HEK293 (cell line): ENCODE measurements at regions not wholly inside any gene's neighbourhood (a gene's known extent, or its start where the extent isn't known, plus 50 kb on each side); places are given as distances from the start of the nearest gene placed in this dataset.

Experiments
- CTCF ChIA-PET: fragments of 350-600 bp; formaldehyde crosslinking; extraction: SDS; loops from one replicate; lab custom pipeline; 2021; ENCODE audit warnings: antibody characterized with exemption; lab: Yijun Ruan, JAX
- POLR2A ChIA-PET: fragments of 300-600 bp; formaldehyde crosslinking; extraction: SDS; loops from one replicate; lab custom pipeline; 2020; ENCODE audit warnings: antibody characterized with exemption, inconsistent platforms; lab: Yijun Ruan, JAX
- H3K27ac ChIP-seq: fragments of 200-500 bp; sonication (Bioruptor generic); 2 replicates; pipeline ENCODE4 v1.5.1; 2014; ENCODE audit warnings: low read depth, low read length, control low read depth, inconsistent platforms; ENCODE audit errors: extremely low read depth
- H3K36me3 ChIP-seq, 2 experiments: fragments of 200-500 bp in 1 of 2; sonication (Bioruptor generic) in 1 of 2; 1 replicate in 1 of 2; 2 replicates in 1 of 2; pipeline ENCODE4 v1.5.1; 2014 to 2017; ENCODE audit warnings: inconsistent platforms in 2 of 2, low read length in 2 of 2; ENCODE audit not compliant: control insufficient read depth in 2 of 2, insufficient read depth in 1 of 2
- H3K4me1 ChIP-seq: fragments of 200-500 bp; sonication (Bioruptor generic); 2 replicates; pipeline ENCODE4 v1.5.1; 2014; ENCODE audit warnings: mild to moderate bottlenecking, low read length, inconsistent platforms; ENCODE audit not compliant: control insufficient read depth, insufficient read depth
- H3K4me3 ChIP-seq: 2 replicates; pipeline ENCODE4 v1.5.1; 2011; ENCODE audit warnings: low read depth, mild to moderate bottlenecking, control low read depth, low read length, moderate library complexity
- H3K9me3 ChIP-seq: fragments of 200-500 bp; sonication (Bioruptor generic); 2 replicates; pipeline ENCODE4 v1.5.1; 2014; ENCODE audit warnings: low read depth, low read length, inconsistent platforms; ENCODE audit not compliant: control insufficient read depth, insufficient read depth
- KLF9 ChIP-seq: fragments of 450-650 bp; formaldehyde crosslinking; IDR thresholded peaks from 2 replicates; pipeline ENCODE4 v1.5.1; 2016; ENCODE audit warnings: missing biosample characterization, missing genetic modification characterization, low read depth
- PRDM1 ChIP-seq: fragments of 450-650 bp; formaldehyde crosslinking; IDR thresholded peaks from 2 replicates; pipeline ENCODE4; 2016; ENCODE audit warnings: missing biosample characterization, missing genetic modification characterization
- PRDM10 ChIP-seq: fragments of 450-650 bp; formaldehyde crosslinking; IDR thresholded peaks from 2 replicates; pipeline ENCODE4 v1.5.1; 2016; ENCODE audit warnings: missing biosample characterization, missing genetic modification characterization
- ZEB2 ChIP-seq: fragments of 450-650 bp; formaldehyde crosslinking; IDR thresholded peaks from 2 replicates; pipeline ENCODE4 v1.5.1; 2016; ENCODE audit warnings: missing biosample characterization, missing genetic modification characterization
- ZNF121 ChIP-seq: fragments of 450-650 bp; formaldehyde crosslinking; IDR thresholded peaks from 2 replicates; pipeline ENCODE4 v1.5.1; 2016; ENCODE audit warnings: missing biosample characterization, missing genetic modification characterization
- ZNF416 ChIP-seq: fragments of 450-650 bp; formaldehyde crosslinking; IDR thresholded peaks from 2 replicates; pipeline ENCODE4 v1.5.1; 2016; ENCODE audit warnings: missing biosample characterization, missing genetic modification characterization
- ZNF488 ChIP-seq: fragments of 450-650 bp; formaldehyde crosslinking; IDR thresholded peaks from 2 replicates; pipeline ENCODE4 v1.5.1; 2016; ENCODE audit warnings: missing biosample characterization, missing genetic modification characterization
- ZNF701 ChIP-seq: fragments of 450-650 bp; formaldehyde crosslinking; IDR thresholded peaks from 2 replicates; pipeline ENCODE4 v1.5.1; 2016; ENCODE audit warnings: missing biosample characterization, missing genetic modification characterization
- ZNF785 ChIP-seq: fragments of 450-650 bp; formaldehyde crosslinking; IDR thresholded peaks from 2 replicates; pipeline ENCODE4 v1.5.1; 2016; ENCODE audit warnings: missing biosample characterization, missing genetic modification characterization
- TF ChIP-seq, protein P1 (sequence below): fragments of 450-650 bp; formaldehyde crosslinking; IDR thresholded peaks from 2 replicates; pipeline ENCODE4 v1.5.1; 2016; ENCODE audit warnings: missing biosample characterization, missing genetic modification characterization, borderline replicate concordance
- TF ChIP-seq, protein P2 (sequence below): fragments of 450-650 bp; formaldehyde crosslinking; IDR thresholded peaks from 2 replicates; pipeline ENCODE4 v1.5.1; 2016; ENCODE audit warnings: missing biosample characterization, missing genetic modification characterization
- TF ChIP-seq, protein P3 (sequence below): fragments of 450-650 bp; formaldehyde crosslinking; IDR thresholded peaks from 2 replicates; pipeline ENCODE4 v1.5.1; 2016; ENCODE audit warnings: missing biosample characterization, missing genetic modification characterization
- TF ChIP-seq, protein P4 (sequence below): fragments of 450-650 bp; formaldehyde crosslinking; IDR thresholded peaks from 2 replicates; pipeline ENCODE4 v1.5.1; 2016; ENCODE audit warnings: missing biosample characterization, missing genetic modification characterization

DNA sequence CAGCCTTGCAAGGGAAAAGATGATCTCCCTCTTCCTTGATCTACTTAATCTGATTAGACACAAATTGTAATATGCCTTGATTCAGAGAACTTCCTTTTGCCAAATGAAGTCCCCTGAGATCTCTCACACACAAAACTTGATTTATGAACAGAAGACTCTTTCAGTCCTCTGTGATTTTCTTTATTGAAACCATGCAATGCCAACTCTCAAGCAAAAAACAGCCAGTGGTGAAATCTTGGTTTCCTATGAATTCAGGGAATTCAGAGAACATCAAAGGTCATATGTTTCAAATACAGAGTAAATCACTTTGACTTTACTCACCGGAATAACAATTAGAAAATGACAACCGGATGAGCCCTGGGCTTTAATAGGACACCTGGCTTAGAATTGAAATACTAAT lies 211.7 kb downstream of the ABHD5 start (continued):
- no peak for TF ChIP-seq PRDM10 (tag by site-specific recombination)
- no peak for TF ChIP-seq ZEB2 (tag by site-specific recombination)

DNA sequence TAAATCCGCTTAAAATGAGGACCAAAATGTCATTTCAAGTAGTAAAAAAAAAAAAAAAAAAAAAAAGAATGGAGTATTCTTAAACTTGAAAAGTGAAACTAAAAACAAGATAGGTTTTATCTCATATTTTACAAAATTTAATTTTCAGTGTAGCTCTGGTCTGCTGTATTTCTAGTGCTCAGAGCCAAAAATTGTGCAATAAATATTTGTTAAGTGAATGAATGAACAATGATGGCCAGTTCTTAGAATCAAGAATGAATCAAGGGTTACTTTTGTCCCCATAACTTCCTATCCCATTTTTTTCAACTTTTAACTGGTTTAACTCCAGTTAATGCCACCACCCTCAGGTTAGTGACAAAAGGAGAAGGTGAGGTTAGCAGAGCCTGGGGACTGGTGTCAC lies 214.4 kb downstream of the ABHD5 start:
- POLR2A ChIA-PET: interaction anchor here (0.7 kb wide), 1 partner anchor 19 kb away, joined by 4 read pairs; no protein-coding TSS in a partner anchor
- Histone ChIP-seq H3K36me3 (no peaks in the 10 kb centered on the region), H3K4me3 (no peak overlapping the region), H3K27ac (no peak overlapping the region), H3K4me1 (no peaks in the 10 kb centered on the region), H3K9me3 (no peaks in the 10 kb centered on the region)
- TF ChIP-seq ZNF416 (tag by site-specific recombination): no peak
- TF ChIP-seq, protein P1, sequence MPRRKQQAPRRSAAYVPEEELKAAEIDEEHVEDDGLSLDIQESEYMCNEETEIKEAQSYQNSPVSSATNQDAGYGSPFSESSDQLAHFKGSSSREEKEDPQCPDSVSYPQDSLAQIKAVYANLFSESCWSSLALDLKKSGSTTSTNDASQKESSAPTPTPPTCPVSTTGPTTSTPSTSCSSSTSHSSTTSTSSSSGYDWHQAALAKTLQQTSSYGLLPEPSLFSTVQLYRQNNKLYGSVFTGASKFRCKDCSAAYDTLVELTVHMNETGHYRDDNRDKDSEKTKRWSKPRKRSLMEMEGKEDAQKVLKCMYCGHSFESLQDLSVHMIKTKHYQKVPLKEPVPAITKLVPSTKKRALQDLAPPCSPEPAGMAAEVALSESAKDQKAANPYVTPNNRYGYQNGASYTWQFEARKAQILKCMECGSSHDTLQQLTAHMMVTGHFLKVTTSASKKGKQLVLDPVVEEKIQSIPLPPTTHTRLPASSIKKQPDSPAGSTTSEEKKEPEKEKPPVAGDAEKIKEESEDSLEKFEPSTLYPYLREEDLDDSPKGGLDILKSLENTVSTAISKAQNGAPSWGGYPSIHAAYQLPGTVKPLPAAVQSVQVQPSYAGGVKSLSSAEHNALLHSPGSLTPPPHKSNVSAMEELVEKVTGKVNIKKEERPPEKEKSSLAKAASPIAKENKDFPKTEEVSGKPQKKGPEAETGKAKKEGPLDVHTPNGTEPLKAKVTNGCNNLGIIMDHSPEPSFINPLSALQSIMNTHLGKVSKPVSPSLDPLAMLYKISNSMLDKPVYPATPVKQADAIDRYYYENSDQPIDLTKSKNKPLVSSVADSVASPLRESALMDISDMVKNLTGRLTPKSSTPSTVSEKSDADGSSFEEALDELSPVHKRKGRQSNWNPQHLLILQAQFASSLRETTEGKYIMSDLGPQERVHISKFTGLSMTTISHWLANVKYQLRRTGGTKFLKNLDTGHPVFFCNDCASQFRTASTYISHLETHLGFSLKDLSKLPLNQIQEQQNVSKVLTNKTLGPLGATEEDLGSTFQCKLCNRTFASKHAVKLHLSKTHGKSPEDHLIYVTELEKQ (tag by site-specific recombination): no peak
- TF ChIP-seq PRDM1 (tag by site-specific recombination): no peak
- no peak for TF ChIP-seq KLF9 (tag by site-specific recombination)
- no peak for TF ChIP-seq PRDM10 (tag by site-specific recombination)
- TF ChIP-seq, protein P2, sequence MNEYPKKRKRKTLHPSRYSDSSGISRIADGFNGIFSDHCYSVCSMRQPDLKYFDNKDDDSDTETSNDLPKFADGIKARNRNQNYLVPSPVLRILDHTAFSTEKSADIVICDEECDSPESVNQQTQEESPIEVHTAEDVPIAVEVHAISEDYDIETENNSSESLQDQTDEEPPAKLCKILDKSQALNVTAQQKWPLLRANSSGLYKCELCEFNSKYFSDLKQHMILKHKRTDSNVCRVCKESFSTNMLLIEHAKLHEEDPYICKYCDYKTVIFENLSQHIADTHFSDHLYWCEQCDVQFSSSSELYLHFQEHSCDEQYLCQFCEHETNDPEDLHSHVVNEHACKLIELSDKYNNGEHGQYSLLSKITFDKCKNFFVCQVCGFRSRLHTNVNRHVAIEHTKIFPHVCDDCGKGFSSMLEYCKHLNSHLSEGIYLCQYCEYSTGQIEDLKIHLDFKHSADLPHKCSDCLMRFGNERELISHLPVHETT (tag by site-specific recombination): no peak
- TF ChIP-seq, protein P3, sequence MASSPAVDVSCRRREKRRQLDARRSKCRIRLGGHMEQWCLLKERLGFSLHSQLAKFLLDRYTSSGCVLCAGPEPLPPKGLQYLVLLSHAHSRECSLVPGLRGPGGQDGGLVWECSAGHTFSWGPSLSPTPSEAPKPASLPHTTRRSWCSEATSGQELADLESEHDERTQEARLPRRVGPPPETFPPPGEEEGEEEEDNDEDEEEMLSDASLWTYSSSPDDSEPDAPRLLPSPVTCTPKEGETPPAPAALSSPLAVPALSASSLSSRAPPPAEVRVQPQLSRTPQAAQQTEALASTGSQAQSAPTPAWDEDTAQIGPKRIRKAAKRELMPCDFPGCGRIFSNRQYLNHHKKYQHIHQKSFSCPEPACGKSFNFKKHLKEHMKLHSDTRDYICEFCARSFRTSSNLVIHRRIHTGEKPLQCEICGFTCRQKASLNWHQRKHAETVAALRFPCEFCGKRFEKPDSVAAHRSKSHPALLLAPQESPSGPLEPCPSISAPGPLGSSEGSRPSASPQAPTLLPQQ: no peak
- TF ChIP-seq ZNF121 (tag by site-specific recombination): no peak
- no peak for TF ChIP-seq ZNF701
- no peak for TF ChIP-seq ZNF785 (tag by site-specific recombination)
- TF ChIP-seq, protein P4, sequence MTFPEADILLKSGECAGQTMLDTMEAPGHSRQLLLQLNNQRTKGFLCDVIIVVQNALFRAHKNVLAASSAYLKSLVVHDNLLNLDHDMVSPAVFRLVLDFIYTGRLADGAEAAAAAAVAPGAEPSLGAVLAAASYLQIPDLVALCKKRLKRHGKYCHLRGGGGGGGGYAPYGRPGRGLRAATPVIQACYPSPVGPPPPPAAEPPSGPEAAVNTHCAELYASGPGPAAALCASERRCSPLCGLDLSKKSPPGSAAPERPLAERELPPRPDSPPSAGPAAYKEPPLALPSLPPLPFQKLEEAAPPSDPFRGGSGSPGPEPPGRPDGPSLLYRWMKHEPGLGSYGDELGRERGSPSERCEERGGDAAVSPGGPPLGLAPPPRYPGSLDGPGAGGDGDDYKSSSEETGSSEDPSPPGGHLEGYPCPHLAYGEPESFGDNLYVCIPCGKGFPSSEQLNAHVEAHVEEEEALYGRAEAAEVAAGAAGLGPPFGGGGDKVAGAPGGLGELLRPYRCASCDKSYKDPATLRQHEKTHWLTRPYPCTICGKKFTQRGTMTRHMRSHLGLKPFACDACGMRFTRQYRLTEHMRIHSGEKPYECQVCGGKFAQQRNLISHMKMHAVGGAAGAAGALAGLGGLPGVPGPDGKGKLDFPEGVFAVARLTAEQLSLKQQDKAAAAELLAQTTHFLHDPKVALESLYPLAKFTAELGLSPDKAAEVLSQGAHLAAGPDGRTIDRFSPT (tag by site-specific recombination): no peak
- no peak for TF ChIP-seq ZNF488 (tag by site-specific recombination)
- CTCF ChIA-PET: no interaction called here
